GM19452 (cell line): ENCODE measurements at regions not wholly inside any gene's neighbourhood (a gene's known extent, or its start where the extent isn't known, plus 50 kb on each side); places are given as distances from the start of the nearest gene placed in this dataset.
A peak's percentile ranks its signal among the peaks of the same experiment; 100 is the strongest.
"Not testable (repeated sequence)": the region's sequence is repeated elsewhere in the genome, so short reads cannot be mapped to it uniquely, and the experiment has no call there.

Experiments
- ATAC-seq: cut with Tn5 transposase; IDR thresholded peaks from one replicate; pipeline ENCODE4 v1.9.1; 2021; ENCODE audit not compliant: unreplicated experiment

DNA sequence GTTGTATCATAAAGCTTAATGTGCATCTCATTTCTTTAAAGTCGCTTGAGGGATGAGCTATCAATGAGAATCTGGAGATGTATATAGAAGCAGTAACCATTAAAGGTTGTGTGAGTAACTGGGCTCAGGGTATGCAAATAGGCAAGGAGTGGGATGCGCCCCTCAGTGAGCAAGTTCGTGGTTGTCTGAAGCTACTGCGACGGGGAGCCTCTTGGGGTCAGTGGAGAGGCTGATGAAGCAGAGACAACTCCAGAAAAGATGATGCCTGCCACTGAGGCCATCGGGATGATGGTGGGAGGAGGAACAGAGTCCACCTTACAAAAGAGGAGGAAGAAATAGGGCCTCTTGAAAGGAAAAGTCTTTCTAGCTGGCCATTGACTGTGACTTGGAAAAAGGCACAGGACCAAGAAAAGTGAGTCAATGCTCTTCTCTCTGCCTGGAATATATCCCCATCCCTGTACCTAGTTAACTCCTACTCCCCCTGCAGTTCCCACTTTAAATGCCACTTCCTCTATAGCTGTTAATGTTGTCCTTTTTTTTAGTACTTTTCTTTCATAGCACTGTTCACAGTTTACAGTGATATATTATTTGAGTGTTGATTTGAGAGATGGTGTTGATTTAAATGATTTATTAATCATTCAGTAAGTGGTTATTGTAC is 51.4 kb upstream of the LSM6 start:
- peak; percentile 65 for ATAC-seq

DNA sequence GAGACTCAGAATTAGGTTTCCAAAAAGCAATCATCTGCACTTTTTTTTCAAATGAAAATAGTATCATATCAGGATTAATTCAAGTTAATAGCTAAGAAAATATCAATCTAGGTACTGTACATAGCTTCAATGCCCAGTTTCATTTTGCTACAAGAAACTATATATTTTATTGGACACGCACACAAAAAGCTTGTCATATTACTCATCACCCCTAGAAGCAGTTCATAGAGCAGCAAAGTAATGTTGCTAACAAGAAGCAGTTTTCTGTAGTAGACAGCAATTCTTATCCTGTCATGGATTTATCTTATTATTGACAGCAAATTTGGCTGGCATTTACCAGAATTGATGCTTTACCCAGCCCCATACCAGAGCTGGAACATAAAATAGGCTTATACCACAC is 52.3 kb upstream of the LSM6 start:
- no peak for ATAC-seq

DNA sequence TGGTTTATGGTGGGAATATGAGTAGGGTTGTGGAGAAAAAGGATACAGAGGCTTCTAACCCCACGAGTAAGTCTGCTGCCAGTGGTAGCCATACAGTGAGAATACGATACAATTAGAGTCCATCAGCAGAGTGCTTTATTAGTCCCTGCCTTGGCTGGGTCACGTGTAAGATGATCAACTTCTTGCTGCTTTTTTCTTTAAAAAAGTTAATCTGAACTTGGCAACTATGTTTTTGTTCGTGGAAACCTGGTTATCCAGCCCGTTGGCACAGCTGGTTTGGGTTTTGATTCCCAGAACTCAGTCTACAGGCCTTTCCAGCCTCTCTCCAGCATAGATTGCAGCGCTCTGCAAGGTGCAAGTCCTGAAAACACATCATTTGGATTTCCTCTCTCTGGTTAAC is 53.1 kb upstream of the LSM6 start:
- ATAC-seq = no peak

DNA sequence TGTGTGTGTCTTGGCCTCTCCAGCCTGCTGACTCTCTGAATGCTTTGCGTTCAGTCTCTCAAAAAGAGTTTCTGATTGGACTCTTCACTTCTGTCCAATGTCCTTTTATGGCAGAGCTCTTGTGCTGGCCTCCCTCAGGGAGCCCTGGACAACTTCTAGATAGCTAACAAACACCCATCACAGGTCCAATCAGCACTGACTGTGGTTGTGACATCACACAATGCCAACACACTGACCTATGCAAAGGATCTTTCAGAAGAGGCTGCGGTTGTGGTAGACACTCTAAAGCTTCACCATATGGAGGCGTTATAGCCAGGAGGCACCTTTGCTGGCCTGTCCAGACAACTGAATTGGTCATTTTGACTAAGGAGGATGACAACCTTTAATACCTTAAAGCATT is 53.8 kb upstream of the LSM6 start:
- no peak for ATAC-seq

DNA sequence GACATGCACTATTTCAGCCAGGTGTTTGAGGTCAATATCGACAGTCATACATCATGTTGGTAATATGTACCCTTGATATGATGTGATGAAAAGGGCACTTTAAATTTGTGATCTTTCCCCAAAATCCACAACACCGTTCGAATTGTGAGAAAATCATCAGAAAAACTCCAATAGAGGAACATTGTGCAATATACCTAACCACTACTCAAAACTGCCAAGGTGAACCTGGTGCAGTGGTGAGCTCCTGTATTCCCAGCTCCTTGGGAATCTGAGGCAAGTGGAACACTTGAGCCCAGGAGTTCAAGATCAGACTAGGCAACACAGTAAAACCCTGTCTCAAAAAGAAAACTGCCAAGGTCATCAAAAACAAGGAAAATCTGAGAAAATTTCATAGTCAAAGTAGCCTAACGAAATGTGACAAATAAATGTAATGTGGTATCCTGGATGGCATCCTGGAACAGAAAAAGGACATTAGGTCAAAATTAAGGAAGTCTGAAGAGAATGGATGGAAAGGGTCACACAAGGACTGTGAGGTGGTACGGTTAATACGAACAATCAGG is 55.6 kb upstream of the LSM6 start:
- no peak for ATAC-seq

DNA sequence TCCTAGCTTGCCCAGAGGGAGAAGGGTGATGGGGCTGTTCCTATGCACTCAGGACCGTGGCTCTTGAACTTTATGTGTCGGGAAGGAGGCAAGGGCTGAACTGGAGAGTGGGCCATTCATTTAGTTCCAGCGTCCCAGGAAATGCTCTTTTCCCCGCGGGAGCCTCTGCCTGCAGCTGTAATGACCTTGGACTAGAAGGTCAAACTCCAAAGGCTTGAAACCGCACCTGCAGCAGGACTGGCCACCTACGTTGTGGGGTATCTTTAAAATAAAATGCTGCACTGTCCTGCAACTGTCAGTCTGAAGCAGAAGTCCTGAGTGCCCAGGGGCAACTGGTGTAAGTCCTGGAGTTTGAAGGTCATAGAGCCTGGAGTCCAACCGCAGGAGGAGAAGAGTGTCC is 61.5 kb upstream of the LSM6 start:
- ATAC-seq = no peak

DNA sequence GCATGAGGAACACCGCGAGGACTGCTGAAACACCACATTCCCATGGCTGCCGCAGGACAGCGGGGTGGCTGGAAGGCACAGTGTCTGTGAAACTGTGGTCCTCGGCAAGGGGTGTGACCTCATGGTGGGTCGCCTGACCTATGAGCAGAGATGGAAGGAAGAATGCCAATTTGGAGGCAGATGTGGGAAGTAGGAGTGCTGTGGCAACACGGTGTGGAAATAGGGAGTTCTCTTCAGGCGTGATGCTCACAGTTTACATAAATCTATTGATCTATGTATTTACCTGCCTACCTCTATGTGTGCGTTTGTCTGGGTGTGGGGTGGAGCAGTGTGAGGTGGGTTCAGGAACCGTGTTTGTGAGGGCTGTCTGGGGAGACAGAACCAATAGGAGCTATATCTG is 62.3 kb upstream of the LSM6 start:
- no peak for ATAC-seq

DNA sequence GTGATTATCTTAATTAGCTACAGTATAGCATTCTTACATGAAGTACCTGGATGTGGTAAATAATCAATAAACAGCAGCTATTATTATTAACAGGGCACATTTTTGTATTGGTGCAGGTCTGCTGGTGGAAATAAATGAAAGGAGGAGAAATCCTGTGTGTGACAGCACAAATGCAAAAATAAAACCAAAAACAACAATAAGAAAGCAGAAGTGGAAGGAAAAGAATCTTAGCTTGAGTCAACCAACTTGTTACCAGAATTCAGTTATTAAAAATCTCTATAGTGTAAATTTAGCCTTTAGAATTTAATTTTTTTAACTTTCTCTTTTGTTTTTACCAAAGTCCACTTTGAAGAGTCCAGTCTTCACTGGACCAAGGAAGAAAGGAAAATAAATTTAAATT is 63.1 kb upstream of the LSM6 start:
- ATAC-seq = no peak

DNA sequence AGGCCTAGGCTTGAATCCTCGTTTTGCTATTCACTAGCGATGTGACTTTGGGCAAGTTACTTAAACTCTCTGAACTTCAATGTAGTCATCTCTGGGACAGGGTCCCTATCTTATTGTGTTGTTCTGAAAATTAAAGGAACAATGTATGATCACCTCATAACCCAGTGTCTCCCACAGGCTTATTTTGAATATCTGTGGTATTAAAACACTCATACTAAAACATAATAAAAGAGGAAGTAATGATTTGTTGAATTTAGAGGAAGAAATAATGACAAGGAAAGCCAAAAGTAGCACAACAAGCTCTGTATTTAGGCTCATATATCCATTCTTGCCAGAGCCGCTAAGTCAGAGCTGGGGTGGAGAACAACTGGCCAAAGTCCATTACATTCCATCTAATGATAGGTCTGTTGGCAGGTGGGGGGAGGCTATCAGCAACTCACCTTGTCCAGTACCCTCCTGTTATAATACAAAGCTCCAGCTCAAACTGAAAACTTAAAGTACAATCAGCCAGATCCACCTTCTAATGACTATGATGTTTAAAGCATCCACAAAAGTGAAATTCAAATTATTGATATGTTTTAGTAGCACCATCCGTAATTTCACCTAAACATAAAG is 64.5 kb upstream of the LSM6 start:
- no peak for ATAC-seq

DNA sequence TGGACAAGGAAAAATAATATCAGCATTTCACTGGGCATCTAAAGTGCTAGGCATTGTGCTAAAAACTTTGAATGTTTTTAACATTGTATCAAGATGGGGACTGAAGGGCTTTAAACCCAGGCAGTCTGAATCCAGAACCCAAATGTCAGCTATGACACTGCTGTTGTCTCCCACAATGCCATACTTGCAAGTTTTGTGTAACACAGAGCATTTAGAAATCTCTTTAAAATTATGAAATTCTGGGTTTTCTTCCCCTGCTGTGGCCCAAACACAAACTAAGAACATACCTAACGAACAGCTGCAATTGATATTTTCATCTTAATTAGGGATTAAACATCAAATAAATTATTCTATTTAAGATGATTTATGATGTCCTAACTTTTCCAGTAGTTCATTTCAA is 66.8 kb upstream of the LSM6 start:
- no peak for ATAC-seq

DNA sequence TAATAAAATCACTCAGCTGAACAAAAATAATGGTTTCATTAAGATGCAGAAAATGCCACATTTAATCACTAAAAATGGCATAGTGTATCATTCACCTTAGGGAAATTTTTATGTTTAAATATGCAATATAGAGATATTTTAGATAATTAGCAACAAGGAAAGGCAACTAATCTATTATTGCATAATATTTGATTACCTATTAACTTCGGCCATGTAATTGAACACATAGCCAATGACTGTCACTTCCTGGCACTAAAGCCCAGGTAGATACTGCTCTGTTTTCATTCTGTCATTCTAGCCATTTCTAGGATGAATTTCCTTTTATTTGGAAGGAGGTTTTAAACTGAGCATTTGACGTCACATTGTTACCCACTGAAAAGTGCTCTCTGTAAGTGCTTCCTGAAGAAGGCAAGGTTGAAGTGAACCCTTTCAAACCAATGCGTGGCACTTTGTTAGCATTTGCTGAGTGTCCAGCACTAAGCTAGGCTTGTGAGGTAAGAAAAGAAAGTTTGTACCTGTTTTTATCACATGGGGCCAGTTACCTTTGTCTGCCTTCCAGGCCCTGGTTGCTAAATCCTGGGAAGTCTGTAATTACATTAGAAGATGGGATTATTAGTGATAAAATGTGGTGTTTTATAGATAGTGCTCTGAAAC is 67.8 kb upstream of the LSM6 start:
- ATAC-seq = no peak

DNA sequence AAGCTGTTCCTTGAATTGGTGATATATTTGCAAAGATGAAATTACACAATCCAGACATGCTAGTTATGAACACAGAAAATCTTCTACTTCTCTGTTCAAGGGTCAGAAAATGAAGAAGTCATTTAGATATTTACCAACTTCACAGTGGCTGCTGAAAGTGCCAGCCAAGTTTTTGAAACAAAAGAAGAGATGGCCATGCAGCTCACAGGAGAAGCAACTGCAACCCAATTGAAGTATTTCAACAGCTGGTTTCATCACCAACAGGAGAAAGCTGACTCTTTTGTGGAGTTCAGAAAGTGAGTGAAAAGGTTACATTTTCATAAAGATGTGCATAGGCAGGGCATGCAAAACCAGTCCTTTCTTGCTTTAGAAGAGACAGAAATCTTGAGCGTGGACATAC is 70.1 kb upstream of the LSM6 start:
- ATAC-seq = peak; percentile 44

DNA sequence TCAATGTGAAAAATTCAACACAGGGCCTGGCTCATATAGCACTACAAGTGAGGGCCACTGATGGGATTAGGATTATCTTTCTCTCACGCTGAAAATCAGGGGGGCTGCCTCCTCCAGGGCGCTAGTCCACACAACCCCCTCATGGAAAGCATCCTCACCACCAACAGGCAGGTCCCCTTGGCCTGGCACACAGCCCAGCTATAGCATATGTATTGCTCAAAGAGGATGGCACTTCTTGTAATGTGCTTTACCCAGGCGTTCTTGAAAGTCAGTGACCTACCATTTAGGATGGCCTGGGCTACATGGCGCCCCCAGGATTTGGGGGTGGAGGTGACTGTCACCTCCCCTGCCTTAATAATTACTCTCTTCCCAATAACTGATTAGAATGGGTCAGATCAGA is 71.0 kb upstream of the LSM6 start:
- no peak for ATAC-seq

DNA sequence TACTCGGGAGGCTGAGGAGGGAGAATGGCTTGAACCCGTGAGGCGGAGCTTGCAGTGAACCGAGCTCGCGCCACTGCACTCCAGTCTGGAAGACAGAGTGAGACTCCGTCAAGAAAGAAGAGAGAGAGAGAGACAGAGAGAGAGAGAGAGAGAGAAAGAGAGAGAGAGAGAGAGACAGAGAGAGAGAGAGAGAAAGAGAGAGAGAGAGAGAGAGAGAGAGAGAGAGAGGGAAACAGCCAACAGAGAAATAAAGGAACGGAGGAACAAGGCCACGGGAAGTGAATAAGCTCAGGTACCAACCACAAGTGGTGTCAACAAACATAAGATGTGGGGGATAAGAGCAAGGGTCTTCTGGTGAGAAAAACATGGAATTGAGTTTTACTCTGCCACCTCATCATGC is 71.5 kb upstream of the LSM6 start:
- not testable (repeated sequence) for ATAC-seq

DNA sequence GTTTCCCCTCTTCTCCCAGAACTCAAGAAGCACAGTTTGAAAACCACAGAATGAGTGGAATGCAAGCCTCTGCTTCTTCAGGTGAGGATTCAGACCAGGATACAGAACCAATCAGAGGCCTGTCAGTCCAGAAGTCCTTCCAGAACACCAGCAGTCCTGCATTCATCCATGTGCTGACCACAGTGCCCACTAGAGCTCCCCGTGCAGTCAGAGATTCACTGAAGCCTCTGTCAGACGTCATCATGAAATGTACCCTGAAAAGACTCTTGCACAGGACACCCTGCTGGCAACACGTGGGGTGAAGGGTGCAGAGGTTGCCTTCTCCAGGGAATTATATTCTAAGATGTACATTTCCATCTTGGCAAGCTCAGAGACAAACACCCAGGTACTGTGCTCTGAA is 75.9 kb upstream of the LSM6 start:
- peak; percentile 2 for ATAC-seq

DNA sequence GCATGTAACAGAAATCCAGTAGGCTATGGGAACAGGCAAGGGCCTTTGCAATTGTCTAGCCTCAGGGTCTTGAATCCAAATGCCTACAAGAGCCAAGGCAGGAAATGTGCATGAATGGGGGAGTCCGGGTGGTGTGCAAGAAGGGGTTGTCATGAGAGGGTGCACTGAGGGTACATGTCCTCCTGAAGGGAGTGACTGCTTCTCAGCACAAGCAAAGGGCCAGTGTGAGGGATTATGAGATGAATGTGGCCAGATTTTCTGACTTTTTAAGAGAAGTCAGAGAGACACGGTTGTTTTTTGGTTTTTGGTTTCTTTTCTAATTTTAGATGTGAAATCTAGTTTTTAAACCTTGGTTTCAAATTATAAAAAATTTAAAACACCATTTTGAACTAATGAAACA is 76.5 kb upstream of the LSM6 start:
- peak; percentile 60 for ATAC-seq

DNA sequence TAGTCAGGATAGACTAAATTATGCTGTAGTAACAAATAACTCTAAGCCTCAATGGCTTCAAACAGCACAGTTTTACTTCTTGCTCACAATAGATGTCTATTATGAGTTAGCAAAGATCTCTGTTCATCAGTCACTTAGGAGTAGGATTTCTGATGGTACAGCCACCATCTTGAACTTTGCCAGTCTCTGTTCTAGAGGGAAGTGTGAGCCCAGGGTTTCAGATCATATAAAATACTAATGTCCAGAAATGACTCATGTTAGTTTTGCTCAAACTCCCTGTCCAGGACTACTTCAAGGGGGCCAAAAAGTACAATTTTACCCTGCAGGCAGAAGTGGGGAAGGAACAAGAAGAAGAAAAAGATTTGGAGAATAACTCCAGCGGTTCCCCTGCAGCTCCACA is 77.1 kb upstream of the LSM6 start:
- peak; percentile 80 for ATAC-seq

DNA sequence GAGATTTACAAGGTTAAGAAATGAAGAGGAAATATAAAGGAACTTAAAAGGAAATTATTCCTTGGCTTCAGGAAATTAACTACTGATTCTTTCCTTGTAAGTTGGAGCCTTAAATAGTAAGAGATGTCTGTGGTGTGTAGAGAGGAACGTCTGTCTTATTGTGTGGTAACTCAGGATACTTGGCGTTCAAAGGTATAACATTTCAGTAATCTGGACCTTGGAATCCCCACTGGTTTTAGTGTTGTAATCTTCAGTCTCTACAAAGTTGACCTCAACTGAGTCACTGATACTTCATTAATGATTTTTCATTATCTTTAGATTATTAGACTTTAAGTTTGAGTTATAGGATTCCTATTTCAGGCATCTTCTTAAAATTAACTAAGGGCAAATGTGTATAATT is 79.1 kb upstream of the LSM6 start:
- no peak for ATAC-seq

DNA sequence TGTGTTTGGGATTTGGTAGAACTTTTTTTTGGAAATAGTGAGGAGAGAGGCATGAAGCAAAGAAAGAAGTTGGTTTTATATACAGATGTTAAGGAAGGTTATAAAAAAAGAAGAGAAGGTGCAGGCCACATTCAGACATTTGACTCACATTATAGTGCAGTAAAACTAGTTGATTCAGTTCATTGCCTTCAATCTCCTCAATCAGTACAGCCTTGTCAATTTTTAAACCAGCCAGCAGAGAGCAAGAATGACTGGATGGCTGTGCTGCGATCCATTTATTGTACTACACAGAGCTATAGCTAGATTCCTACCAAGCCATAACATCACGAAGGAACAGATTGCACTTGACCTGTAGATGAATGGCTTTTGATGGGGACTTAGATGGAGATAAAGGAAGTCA is 79.7 kb upstream of the LSM6 start:
- ATAC-seq = no peak

DNA sequence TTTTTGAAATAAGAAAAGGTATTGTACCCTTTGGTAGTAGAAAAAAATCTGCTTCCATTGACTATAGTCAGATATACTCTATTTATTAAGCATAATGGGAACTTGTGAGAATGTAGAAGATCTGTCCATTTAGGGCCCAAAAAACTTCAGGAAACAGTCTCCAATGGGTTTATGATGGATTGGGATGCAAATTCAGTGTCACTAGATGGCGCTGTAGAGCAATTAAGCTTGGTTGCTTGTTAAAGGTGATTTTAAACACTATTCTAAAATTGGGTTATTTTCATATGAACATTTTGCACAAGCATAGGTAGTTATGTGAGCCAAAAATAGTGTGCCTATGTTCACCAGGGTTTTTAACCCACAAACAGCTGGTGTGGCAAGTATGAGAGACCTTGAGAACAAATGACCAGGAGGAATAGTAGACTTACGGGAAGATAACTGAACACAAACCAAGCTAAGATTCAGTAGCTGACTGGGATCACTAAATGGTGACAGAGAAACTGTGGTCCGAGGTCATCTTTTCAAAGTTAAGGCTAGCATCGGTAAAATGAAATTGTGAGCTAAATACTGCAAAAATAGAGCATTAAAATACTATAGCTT is 80.3 kb upstream of the LSM6 start:
- ATAC-seq = no peak

DNA sequence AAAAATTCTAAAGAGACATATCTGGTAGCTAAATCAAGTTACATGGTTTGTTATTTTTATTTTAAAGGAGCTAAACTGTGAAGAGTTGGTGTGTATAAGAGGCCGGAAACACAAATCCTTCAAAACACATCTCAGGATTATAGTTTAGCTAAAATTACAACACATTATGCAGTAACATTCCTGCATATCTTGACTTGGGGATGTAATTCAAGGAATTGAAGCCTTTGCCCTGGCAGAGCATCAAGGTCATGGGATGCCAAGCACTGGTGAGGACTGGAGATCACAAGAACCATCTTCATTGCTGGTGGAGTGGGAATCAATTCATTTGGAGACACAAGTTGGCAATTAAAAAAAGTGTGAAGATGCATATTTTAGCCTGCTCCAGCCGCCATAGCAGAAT is 86.8 kb upstream of the LSM6 start:
- no peak for ATAC-seq

DNA sequence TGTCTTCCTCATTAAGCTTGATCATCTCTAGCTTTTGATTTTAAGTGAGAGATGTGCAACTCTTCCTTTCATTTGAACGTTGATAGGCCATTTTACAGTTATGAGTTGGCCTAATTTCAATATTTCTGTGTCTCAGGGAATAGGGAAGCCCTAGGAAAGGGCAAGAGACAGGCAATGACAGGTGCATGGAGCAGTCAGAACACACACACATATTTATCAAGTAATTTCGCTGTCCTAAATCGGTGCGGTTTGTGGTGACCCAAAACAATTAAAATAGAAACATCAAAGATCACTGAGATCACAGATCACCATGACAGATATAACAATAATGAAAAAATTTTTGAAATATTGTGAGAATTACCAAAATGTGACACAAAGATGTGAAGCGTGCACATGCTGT is 87.7 kb upstream of the LSM6 start:
- no peak for ATAC-seq
